GM12872 (cell line): ENCODE measurements at regions not wholly inside any gene's neighbourhood (a gene's known extent, or its start where the extent isn't known, plus 50 kb on each side); places are given as distances from the start of the nearest gene placed in this dataset.

Source experiments
- CTCF ChIP-seq: IDR thresholded peaks from 3 replicates; pipeline ENCODE4 v1.5.1; 2011; ENCODE audit warnings: low read depth, mild to moderate bottlenecking, low read length, moderate library complexity; ENCODE audit not compliant: insufficient read depth

GRCh38 chr9:524008-524407 is 309.3 kb downstream of the DOCK8 start:
- TF ChIP-seq CTCF, result no peak

- no peak for TF ChIP-seq CTCF
Measured at GRCh38 chr9:526904-527591, 312.4 kb downstream of the DOCK8 start.

GRCh38 chr9:529731-530130 is 311.8 kb upstream of the DMRT1 start:
- TF ChIP-seq CTCF, result no peak

GRCh38 chr9:530681-531080 is 310.8 kb upstream of the DMRT1 start:
- no peak for TF ChIP-seq CTCF

- no peak for TF ChIP-seq CTCF
Measured at GRCh38 chr9:532707-533106, 308.8 kb upstream of the DMRT1 start.

GRCh38 chr9:534886-535285 is 306.6 kb upstream of the DMRT1 start:
- no peak for TF ChIP-seq CTCF

GRCh38 chr9:535356-535755 is 306.1 kb upstream of the DMRT1 start:
- no peak for TF ChIP-seq CTCF
